HG02759 (cell line): ENCODE measurements at regions not wholly inside any gene's neighbourhood (a gene's known extent, or its start where the extent isn't known, plus 50 kb on each side); places are given as distances from the start of the nearest gene placed in this dataset.

Experiments used
- ATAC-seq: cut with Tn5 transposase; IDR thresholded peaks from one replicate; pipeline ENCODE4 v1.9.1; 2021; ENCODE audit warnings: mild to moderate bottlenecking, moderate library complexity; ENCODE audit not compliant: unreplicated experiment

- no peak for ATAC-seq
Measured at GRCh38 chr12:92438641-92439419, 264.0 kb upstream of the PLEKHG7 start.

- no peak for ATAC-seq
Measured at GRCh38 chr12:92437452-92437851, 265.3 kb upstream of the PLEKHG7 start.

- ATAC-seq, result no peak
Measured at GRCh38 chr12:92436856-92437255, 265.9 kb upstream of the PLEKHG7 start.

GRCh38 chr12:92434607-92435025 lies 268.2 kb upstream of the PLEKHG7 start:
- ATAC-seq, result peak; percentile 41

- peak; percentile 54 for ATAC-seq
Measured at GRCh38 chr12:92432724-92433441, 269.9 kb upstream of the PLEKHG7 start.

GRCh38 chr12:92431146-92431545 lies 271.6 kb upstream of the PLEKHG7 start:
- ATAC-seq, result peak; percentile 68

GRCh38 chr12:92426332-92426731 lies 276.5 kb upstream of the PLEKHG7 start:
- ATAC-seq, result no peak

- ATAC-seq, result no peak
Measured at GRCh38 chr12:92425165-92425564, 277.6 kb upstream of the PLEKHG7 start.

GRCh38 chr12:92424338-92424737 lies 278.5 kb upstream of the PLEKHG7 start:
- ATAC-seq, result no peak

- no peak for ATAC-seq
Measured at GRCh38 chr12:92421701-92422100, 276.1 kb upstream of the BTG1 start.

- ATAC-seq, result no peak
Measured at GRCh38 chr12:92421042-92421441, 275.4 kb upstream of the BTG1 start.

GRCh38 chr12:92419201-92419600 lies 273.6 kb upstream of the BTG1 start:
- no peak for ATAC-seq

GRCh38 chr12:92418381-92418780 lies 272.7 kb upstream of the BTG1 start:
- no peak for ATAC-seq

GRCh38 chr12:92417373-92417772 lies 271.7 kb upstream of the BTG1 start:
- ATAC-seq, result no peak

- ATAC-seq, result no peak
Measured at GRCh38 chr12:92416385-92416812, 270.8 kb upstream of the BTG1 start.

GRCh38 chr12:92414170-92415070 lies 268.8 kb upstream of the BTG1 start:
- ATAC-seq, result no peak

GRCh38 chr12:92413286-92413685 lies 267.6 kb upstream of the BTG1 start:
- no peak for ATAC-seq

- ATAC-seq, result no peak
Measured at GRCh38 chr12:92412856-92413255, 267.2 kb upstream of the BTG1 start.

- no peak for ATAC-seq
Measured at GRCh38 chr12:92411687-92412086, 266.0 kb upstream of the BTG1 start.

GRCh38 chr12:92408072-92408900 lies 262.6 kb upstream of the BTG1 start:
- no peak for ATAC-seq
